HUES48 (cell line): ENCODE measurements at regions not wholly inside any gene's neighbourhood (a gene's known extent, or its start where the extent isn't known, plus 50 kb on each side); places are given as distances from the start of the nearest gene placed in this dataset.

Experiments used
- H3K27ac ChIP-seq: one replicate; pipeline ENCODE4 v1.7.0; 2013; ENCODE audit warnings: low read depth, low read length, inconsistent platforms
- H3K27me3 ChIP-seq: 2 replicates; pipeline ENCODE4 v1.6.1; 2013; ENCODE audit warnings: mild to moderate bottlenecking, low read length; ENCODE audit not compliant: control insufficient read depth, insufficient read depth
- H3K36me3 ChIP-seq: 2 replicates; pipeline ENCODE4 v1.6.1; 2013; ENCODE audit warnings: low read length; ENCODE audit not compliant: control insufficient read depth, insufficient read depth
- H3K4me1 ChIP-seq: 2 replicates; pipeline ENCODE4 v1.6.1; 2013; ENCODE audit warnings: mild to moderate bottlenecking, low read length; ENCODE audit not compliant: control insufficient read depth, insufficient read depth
- H3K4me3 ChIP-seq: 2 replicates; pipeline ENCODE4 v1.5.1; 2013; ENCODE audit warnings: mild to moderate bottlenecking, low read depth, low read length
- H3K9ac ChIP-seq: 2 replicates; pipeline ENCODE4 v1.6.1; 2013; ENCODE audit warnings: mild to moderate bottlenecking, low read depth, low read length, moderate library complexity
- H3K9me3 ChIP-seq: 2 replicates; pipeline ENCODE4 v1.6.1; 2013; ENCODE audit warnings: low read length; ENCODE audit not compliant: control insufficient read depth, insufficient read depth

- no peaks in the 10 kb centered on the region for H3K36me3 ChIP-seq
- H3K27me3 ChIP-seq: no peaks in the 10 kb centered on the region
- H3K9me3 ChIP-seq: no peaks in the 10 kb centered on the region
- H3K4me3 ChIP-seq: no peak overlapping the region
- peaks cover 14% of the 10 kb centered on the region for H3K4me1 ChIP-seq
- no peak overlapping the region for H3K9ac ChIP-seq
- H3K27ac ChIP-seq: no peak overlapping the region
Observed at GRCh38 chr6:220312-220711, 72.0 kb upstream of the DUSP22 start.

DNA sequence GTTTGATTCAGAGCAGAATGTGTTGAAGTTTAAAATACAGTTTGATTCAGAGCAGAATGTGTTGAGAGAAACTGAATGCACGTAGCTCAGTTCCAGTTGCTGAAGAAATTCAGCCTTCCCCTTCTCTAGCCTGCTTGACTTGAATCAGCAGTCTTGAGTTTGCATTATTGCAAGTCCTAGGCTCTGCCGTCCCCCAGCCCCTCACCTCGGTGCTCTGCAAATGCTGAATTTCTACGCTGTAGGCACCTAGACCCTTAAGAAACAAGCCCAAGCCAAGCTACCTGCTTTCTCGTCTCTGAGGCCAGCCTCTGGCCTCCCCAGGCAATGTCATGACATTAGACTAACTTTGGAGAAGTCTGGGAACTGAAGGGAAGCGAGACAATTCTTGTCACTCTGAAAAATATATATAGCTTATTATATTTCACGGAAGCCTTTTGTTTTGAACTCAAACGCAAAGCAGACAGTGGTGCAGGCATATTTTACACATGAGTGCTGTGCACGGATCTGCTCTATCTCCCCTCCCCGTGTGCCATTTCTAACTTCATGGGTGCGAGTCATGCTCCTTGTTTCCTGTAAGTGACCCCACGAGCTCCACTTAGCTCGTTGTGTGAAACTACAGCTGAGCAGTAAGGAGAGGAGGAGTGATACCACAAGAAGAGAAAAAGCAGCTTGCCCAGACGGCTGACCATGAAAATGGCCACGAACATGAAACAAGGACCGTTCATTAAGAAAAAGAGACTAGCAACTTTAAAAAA lies 71.4 kb upstream of the DUSP22 start:
- H3K9me3 ChIP-seq: no peaks in the 10 kb centered on the region
- H3K4me1 ChIP-seq: peaks cover 14% of the 10 kb centered on the region
- H3K27me3 ChIP-seq: no peaks in the 10 kb centered on the region
- H3K4me3 ChIP-seq: no peak overlapping the region
- no peaks in the 10 kb centered on the region for H3K36me3 ChIP-seq
- no peak overlapping the region for H3K9ac ChIP-seq
- H3K27ac ChIP-seq: no peak overlapping the region

DNA sequence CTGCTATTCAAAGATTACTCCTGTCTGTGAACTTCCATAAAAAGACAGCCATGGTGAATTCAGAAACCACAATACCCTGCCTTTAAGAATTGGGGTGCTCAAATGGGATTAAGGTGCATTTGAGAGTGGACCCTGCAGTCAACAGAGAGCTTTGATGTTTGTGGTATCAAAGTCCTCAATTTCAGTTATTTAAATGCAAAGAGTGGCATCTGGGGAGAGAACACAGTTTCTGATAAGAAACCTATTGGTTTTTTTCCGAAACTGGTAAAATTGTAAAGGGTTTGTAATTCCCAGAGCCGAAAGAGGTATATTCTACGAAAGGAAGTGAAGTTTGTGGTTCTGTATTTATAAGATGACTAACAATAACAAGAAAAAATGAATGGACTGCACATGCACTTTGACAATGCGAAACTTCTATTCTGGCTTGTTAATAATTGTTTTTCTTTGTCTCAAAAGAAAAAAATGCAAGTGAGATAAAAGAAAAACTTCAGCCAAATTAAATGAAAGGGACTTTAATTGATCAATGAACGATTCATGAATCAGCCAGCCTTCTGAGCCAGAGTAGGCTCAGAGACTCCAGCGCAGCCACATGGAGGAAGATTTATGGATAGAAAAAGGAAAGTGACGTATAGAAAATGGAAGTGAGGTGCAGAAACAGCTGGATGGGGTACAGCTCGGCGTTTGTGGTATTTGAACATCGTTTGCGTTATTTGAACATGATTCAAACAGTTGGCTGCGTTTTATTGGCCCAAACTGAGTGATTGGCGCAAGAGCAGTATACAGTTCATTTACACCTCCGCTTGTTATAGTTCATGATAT lies 70.5 kb upstream of the DUSP22 start:
- no peaks in the 10 kb centered on the region for H3K9me3 ChIP-seq
- H3K27ac ChIP-seq: no peak overlapping the region
- H3K4me1 ChIP-seq: peaks cover 14% of the 10 kb centered on the region
- no peak overlapping the region for H3K4me3 ChIP-seq
- no peaks in the 10 kb centered on the region for H3K36me3 ChIP-seq
- no peaks in the 10 kb centered on the region for H3K27me3 ChIP-seq
- no peak overlapping the region for H3K9ac ChIP-seq

DNA sequence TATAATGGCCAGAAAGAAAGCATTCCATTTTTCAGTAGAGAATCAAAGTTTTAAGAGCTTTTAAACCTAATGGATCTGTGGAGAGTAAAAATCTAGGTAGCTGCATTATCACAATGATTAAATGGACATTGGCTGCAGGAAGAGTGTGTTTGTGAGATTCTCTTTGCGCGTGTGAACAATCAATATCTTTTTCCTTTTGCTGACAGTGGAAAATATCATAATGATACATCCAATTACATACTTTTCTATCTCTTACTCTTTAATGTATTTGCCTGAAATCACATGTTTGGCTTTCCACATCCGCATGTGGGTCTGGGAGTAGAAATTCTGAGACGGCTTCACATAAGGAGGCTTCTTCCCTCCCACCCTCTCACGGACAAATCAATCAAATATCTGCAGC lies 69.8 kb upstream of the DUSP22 start:
- H3K27ac ChIP-seq: no peak overlapping the region
- H3K27me3 ChIP-seq: no peaks in the 10 kb centered on the region
- no peak overlapping the region for H3K9ac ChIP-seq
- no peaks in the 10 kb centered on the region for H3K9me3 ChIP-seq
- no peaks in the 10 kb centered on the region for H3K36me3 ChIP-seq
- H3K4me1 ChIP-seq: peaks cover 14% of the 10 kb centered on the region
- H3K4me3 ChIP-seq: no peak overlapping the region

GRCh38 chr6:223136-223535 lies 69.2 kb upstream of the DUSP22 start:
- no peak overlapping the region for H3K4me3 ChIP-seq
- no peak overlapping the region for H3K27ac ChIP-seq
- no peaks in the 10 kb centered on the region for H3K36me3 ChIP-seq
- no peaks in the 10 kb centered on the region for H3K27me3 ChIP-seq
- H3K4me1 ChIP-seq: peaks cover 14% of the 10 kb centered on the region
- no peaks in the 10 kb centered on the region for H3K9me3 ChIP-seq
- H3K9ac ChIP-seq: no peak overlapping the region

- no peak overlapping the region for H3K27ac ChIP-seq
- H3K36me3 ChIP-seq: no peaks in the 10 kb centered on the region
- H3K9me3 ChIP-seq: no peaks in the 10 kb centered on the region
- no peaks in the 10 kb centered on the region for H3K27me3 ChIP-seq
- H3K9ac ChIP-seq: no peak overlapping the region
- H3K4me1 ChIP-seq: peaks cover 14% of the 10 kb centered on the region
- H3K4me3 ChIP-seq: no peak overlapping the region
Observed at GRCh38 chr6:223763-224162, 68.5 kb upstream of the DUSP22 start.

DNA sequence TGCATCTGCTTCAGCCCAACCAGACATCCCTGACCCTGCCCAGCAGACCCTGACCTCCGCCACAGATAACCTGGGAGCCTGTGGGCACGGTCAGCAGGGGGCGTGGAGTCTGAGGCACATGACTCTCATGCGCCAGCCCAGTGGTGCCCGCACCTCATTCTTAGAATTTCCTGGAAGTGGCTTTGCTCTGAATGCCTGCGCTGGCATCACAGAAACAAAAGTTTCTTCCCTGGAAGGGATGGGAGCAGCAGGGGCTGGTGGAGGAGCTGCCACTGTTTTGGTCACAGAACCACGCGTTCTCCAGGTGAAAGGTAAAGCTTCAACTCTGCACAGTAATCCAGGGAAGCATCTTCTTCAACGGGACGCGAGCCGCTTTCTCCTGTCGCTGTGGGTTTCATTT lies 67.9 kb upstream of the DUSP22 start:
- H3K9me3 ChIP-seq: no peaks in the 10 kb centered on the region
- H3K4me1 ChIP-seq: peaks cover 14% of the 10 kb centered on the region
- H3K27me3 ChIP-seq: no peaks in the 10 kb centered on the region
- no peak overlapping the region for H3K4me3 ChIP-seq
- H3K27ac ChIP-seq: no peak overlapping the region
- no peaks in the 10 kb centered on the region for H3K36me3 ChIP-seq
- no peak overlapping the region for H3K9ac ChIP-seq

DNA sequence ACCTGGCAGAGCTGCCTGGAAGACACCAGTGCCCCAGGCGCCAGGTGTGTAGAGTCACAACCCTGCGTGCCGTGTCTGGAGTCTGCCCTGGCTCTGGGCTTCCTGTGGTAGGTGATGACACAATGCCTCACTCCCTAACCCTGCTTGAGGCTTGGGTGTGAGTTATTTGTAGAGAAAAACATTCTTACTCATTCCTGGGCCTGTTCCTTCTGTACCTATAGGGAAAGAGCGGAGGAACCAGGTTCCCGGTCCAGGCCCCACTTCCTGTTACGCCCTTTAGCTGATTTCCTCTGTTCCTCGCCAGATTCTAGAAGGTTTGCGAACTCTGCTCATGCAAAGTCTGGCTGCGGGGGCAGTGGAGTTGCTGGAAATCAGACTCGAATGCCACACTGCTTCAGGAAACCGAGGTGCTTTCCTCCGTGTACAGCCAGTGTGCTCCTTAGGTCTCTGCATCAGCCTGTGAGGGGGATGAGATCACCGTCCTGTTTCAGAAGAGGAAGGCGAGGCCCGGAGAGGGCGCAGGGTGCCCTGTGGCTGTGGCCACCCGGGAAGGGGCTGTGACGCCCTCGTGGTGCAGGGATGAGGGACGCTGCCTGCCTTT lies 67.1 kb upstream of the DUSP22 start:
- no peak overlapping the region for H3K9ac ChIP-seq
- H3K36me3 ChIP-seq: no peaks in the 10 kb centered on the region
- no peaks in the 10 kb centered on the region for H3K9me3 ChIP-seq
- peaks cover 8% of the 10 kb centered on the region for H3K4me1 ChIP-seq
- no peak overlapping the region for H3K27ac ChIP-seq
- H3K4me3 ChIP-seq: no peak overlapping the region
- no peaks in the 10 kb centered on the region for H3K27me3 ChIP-seq

DNA sequence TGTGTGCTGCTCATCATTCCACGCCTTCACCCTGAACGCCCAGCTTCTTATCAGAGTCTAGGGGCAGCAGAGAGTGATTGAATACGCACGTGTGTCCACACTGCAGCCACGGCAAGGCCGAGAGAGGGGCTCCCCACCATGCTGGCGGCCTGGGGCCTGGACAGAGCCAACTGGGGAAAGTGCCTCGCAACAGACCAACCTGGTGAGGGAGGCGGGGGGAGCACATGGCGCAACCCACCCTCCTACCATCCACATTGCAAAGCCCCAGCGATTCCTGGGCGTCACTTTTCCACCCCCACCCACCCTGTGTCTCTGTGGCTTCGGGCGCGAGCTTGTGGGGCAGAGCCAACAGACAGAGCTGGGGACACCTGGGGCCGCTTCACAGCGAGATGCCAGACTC lies 66.4 kb upstream of the DUSP22 start:
- Histone ChIP-seq H3K9me3 (no peaks in the 10 kb centered on the region), H3K4me3 (no peak overlapping the region), H3K27ac (no peak overlapping the region), H3K9ac (no peak overlapping the region), H3K27me3 (no peaks in the 10 kb centered on the region), H3K36me3 (no peaks in the 10 kb centered on the region), H3K4me1 (peaks cover 5% of the 10 kb centered on the region; the same call in 1 of the 2 replicates)

GRCh38 chr6:226516-227073 lies 65.7 kb upstream of the DUSP22 start:
- no peaks in the 10 kb centered on the region for H3K9me3 ChIP-seq
- no peaks in the 10 kb centered on the region for H3K27me3 ChIP-seq
- no peak overlapping the region for H3K4me3 ChIP-seq
- no peak overlapping the region for H3K9ac ChIP-seq
- H3K4me1 ChIP-seq: peaks cover 5% of the 10 kb centered on the region; the same call in 1 of the 2 replicates
- no peak overlapping the region for H3K27ac ChIP-seq
- no peaks in the 10 kb centered on the region for H3K36me3 ChIP-seq
